ENCODE measurements at regions not wholly inside any gene's neighbourhood (a gene's known extent, or its start where the extent isn't known, plus 50 kb on each side); places are given as distances from the start of the nearest gene placed in this dataset.

- TF ChIP-seq CTCF (IDR thresholded peaks at IDR 0.05; ENCODE audit: low read length) (no peak), EZH2 (optimal IDR thresholded peaks at IDR 0.05; ENCODE audit: low read depth, low read length) (no peak)
Observed at GRCh38 chr21:32132881-32133280, 146.0 kb downstream of the MIS18A start.

Measured in MM.1S (cell line).